ENCODE measurements at regions not wholly inside any gene's neighbourhood (a gene's known extent, or its start where the extent isn't known, plus 50 kb on each side); places are given as distances from the start of the nearest gene placed in this dataset.
"Not testable (repeated sequence)": the region's sequence is repeated elsewhere in the genome, so short reads cannot be mapped to it uniquely, and the experiment has no call there.

GRCh38 chr1:220475608-220476007 lies 52.3 kb upstream of the MARK1 start:
- DNase-seq (ENCODE audit: low read depth); H3K4me3 ChIP-seq (ENCODE audit: low read length): not testable (repeated sequence)

GRCh38 chr1:220475141-220475540 lies 52.8 kb upstream of the MARK1 start:
- DNase-seq (ENCODE audit: low read depth); H3K4me3 ChIP-seq (ENCODE audit: low read length): not testable (repeated sequence)

- no peak for DNase-seq (ENCODE audit: low read depth)
- no peak for TF ChIP-seq CTCF (conservative IDR thresholded peaks at IDR 0.05; ENCODE audit: low read depth, low read length)
Measured at GRCh38 chr1:220473440-220473839, 54.5 kb upstream of the MARK1 start.

GRCh38 chr1:220462752-220463151 lies 65.2 kb upstream of the MARK1 start:
- H3K4me3 ChIP-seq (ENCODE audit: low read length), result no peak overlapping the region
- no peak for DNase-seq (ENCODE audit: low read depth)
- TF ChIP-seq CTCF (conservative IDR thresholded peaks at IDR 0.05; ENCODE audit: low read depth, low read length), result no peak

More at GRCh38 chr1:220473440-220473839, 54.5 kb upstream of the MARK1 start:
- no peak overlapping the region for H3K4me3 ChIP-seq (ENCODE audit: low read length)

- DNase-seq (ENCODE audit: low read depth), result no peak
- no peak overlapping the region for H3K4me3 ChIP-seq (ENCODE audit: low read length)
- TF ChIP-seq CTCF (conservative IDR thresholded peaks at IDR 0.05; ENCODE audit: low read depth, low read length), result no peak
Measured at GRCh38 chr1:220458936-220459335, 69.0 kb upstream of the MARK1 start.

- H3K4me3 ChIP-seq (ENCODE audit: low read length), result no peak overlapping the region
- TF ChIP-seq CTCF (conservative IDR thresholded peaks at IDR 0.05; ENCODE audit: low read depth, low read length), result no peak
- DNase-seq (ENCODE audit: low read depth), result no peak
Measured at GRCh38 chr1:220457957-220458609, 69.9 kb upstream of the MARK1 start.

- no peak for DNase-seq (ENCODE audit: low read depth)
- no peak for TF ChIP-seq CTCF (conservative IDR thresholded peaks at IDR 0.05; ENCODE audit: low read depth, low read length)
- no peak overlapping the region for H3K4me3 ChIP-seq (ENCODE audit: low read length)
Measured at GRCh38 chr1:220455559-220455958, 72.4 kb upstream of the MARK1 start.

- DNase-seq (ENCODE audit: low read depth), result no peak
- no peak overlapping the region for H3K4me3 ChIP-seq (ENCODE audit: low read length)
- peak; percentile 17 for TF ChIP-seq CTCF (conservative IDR thresholded peaks at IDR 0.05; ENCODE audit: low read depth, low read length)
Measured at GRCh38 chr1:220454155-220454777, 73.7 kb upstream of the MARK1 start.
